ENCODE measurements at regions not wholly inside any gene's neighbourhood (a gene's known extent, or its start where the extent isn't known, plus 50 kb on each side); places are given as distances from the start of the nearest gene placed in this dataset.
"Not testable (repeated sequence)": the region's sequence is repeated elsewhere in the genome, so short reads cannot be mapped to it uniquely, and the experiment has no call there.

- not testable (repeated sequence) for DNase-seq
Observed at GRCh38 chr17:15864061-15864460, 80.9 kb upstream of the ADORA2B start.

GRCh38 chr17:15864472-15864871 lies 80.5 kb upstream of the ADORA2B start:
- not testable (repeated sequence) for DNase-seq

- not testable (repeated sequence) for DNase-seq
Observed at GRCh38 chr17:15866015-15866414, 78.9 kb upstream of the ADORA2B start.

GRCh38 chr17:15867331-15867730 lies 77.6 kb upstream of the ADORA2B start:
- not testable (repeated sequence) for DNase-seq

GRCh38 chr17:15869868-15870267 lies 75.1 kb upstream of the ADORA2B start:
- not testable (repeated sequence) for DNase-seq

- not testable (repeated sequence) for DNase-seq
Observed at GRCh38 chr17:15872677-15873076, 72.3 kb upstream of the ADORA2B start.

- DNase-seq = not testable (repeated sequence)
Observed at GRCh38 chr17:15877882-15878500, 66.9 kb upstream of the ADORA2B start.

- no peak for DNase-seq
Observed at GRCh38 chr17:15882058-15882720, 62.7 kb upstream of the ADORA2B start.

GRCh38 chr17:15882777-15883176 lies 62.2 kb upstream of the ADORA2B start:
- no peak for DNase-seq

GRCh38 chr17:15883617-15884111 lies 61.3 kb upstream of the ADORA2B start:
- peak; percentile 2 for DNase-seq

- no peak for DNase-seq
Observed at GRCh38 chr17:15884731-15885130, 60.2 kb upstream of the ADORA2B start.

GRCh38 chr17:15885770-15886169 lies 59.2 kb upstream of the ADORA2B start:
- no peak for DNase-seq

GRCh38 chr17:15886221-15886620 lies 58.7 kb upstream of the ADORA2B start:
- no peak for DNase-seq

GRCh38 chr17:15886804-15887203 lies 58.1 kb upstream of the ADORA2B start:
- DNase-seq = no peak

- DNase-seq = no peak
Observed at GRCh38 chr17:15888436-15888835, 56.5 kb upstream of the ADORA2B start.

GRCh38 chr17:15890279-15890892 lies 54.5 kb upstream of the ADORA2B start:
- DNase-seq = no peak

GRCh38 chr17:15891318-15891717 lies 53.6 kb upstream of the ADORA2B start:
- DNase-seq = no peak

GRCh38 chr17:15892244-15892643 lies 52.7 kb upstream of the ADORA2B start:
- DNase-seq = no peak

- no peak for DNase-seq
Observed at GRCh38 chr17:15892731-15893657, 51.9 kb upstream of the ADORA2B start.

GRCh38 chr17:15893658-15894024 lies 51.3 kb upstream of the ADORA2B start:
- no peak for DNase-seq

GRCh38 chr17:15894258-15894657 lies 50.7 kb upstream of the ADORA2B start:
- no peak for DNase-seq

GRCh38 chr17:15894913-15895658 lies 49.8 kb upstream of the ADORA2B start:
- DNase-seq = no peak
